Peyer's patch (tissue), 4 donors: ENCODE measurements at regions not wholly inside any gene's neighbourhood (a gene's known extent, or its start where the extent isn't known, plus 50 kb on each side); places are given as distances from the start of the nearest gene placed in this dataset.

Experiments
- DNase-seq, 3 donors: peaks; one replicate each; pipeline ENCODE4 v3.0.0-alpha.2; 2017 to 2019
- H3K27ac ChIP-seq, 4 donors: fragments of 200-600 bp; sonication (generic); one replicate each; pipeline ENCODE4 v1.5.1; 2016 to 2019
- H3K27me3 ChIP-seq, 2 donors: fragments of 200-600 bp; sonication (generic); one replicate each; pipeline ENCODE4 v1.5.1; 2019
- H3K36me3 ChIP-seq, 3 donors: fragments of 200-600 bp; sonication (generic); one replicate each; pipeline ENCODE4 v1.5.1; 2016 to 2019
- H3K4me1 ChIP-seq, 4 donors: fragments of 200-600 bp; sonication (generic); one replicate each; pipeline ENCODE4 v1.5.1; 2016 to 2019
- H3K4me3 ChIP-seq, 4 donors: fragments of 200-600 bp; sonication (generic); 1 replicate in 3 of 4; 2 replicates in 1 of 4; pipeline ENCODE4 v1.5.1; 2016 to 2019; ENCODE audit warnings: mild to moderate bottlenecking in 1 of 4
- H3K9me3 ChIP-seq, 4 donors: fragments of 200-600 bp; sonication (generic); one replicate each; pipeline ENCODE4 v1.5.1; 2016 to 2019; ENCODE audit warnings: mild to moderate bottlenecking in 1 of 4
- POLR2A ChIP-seq, 2 donors: fragments of 450-650 bp; IDR thresholded peaks; one replicate each; pipeline ENCODE4 v1.5.1; 2017; ENCODE audit warnings: antibody characterized with exemption in 2 of 2, mild to moderate bottlenecking in 2 of 2, moderate library complexity in 2 of 2
- TF ChIP-seq, protein P1 (sequence below), 6 experiments: fragments of 450-650 bp in 4 of 6; fragments of 200-600 bp in 2 of 6; sonication (generic) in 1 of 6; IDR thresholded peaks; one replicate each; pipeline ENCODE4 v1.5.1; 2017 to 2019; ENCODE audit warnings: antibody characterized with exemption in 6 of 6, mild to moderate bottlenecking in 3 of 6, moderate library complexity in 1 of 6

DNA sequence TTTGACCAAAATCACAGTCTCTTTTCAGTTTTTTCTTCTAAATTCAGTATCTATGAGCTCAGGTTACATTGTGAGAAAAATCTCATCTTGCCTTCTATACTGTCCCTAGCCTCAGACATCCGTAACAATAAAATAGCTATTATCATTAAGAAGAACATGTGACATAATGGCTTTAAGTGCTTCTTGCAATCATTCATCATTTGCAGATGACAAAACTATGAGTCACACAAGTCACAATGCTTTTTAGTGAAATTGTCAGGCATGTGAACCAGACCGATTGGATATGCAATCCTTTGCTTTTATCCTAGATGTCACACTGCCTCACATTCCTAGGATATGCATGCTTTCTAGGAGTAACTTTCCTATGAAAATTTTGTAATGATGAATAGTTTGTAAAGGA, 313.1 kb downstream of the SLC6A15 start:
- Histone ChIP-seq H3K4me1 (no peaks in the 10 kb centered on the region), H3K9me3 (no peaks in the 10 kb centered on the region), H3K36me3 (no peaks in the 10 kb centered on the region), H3K27ac (no peak overlapping the region), H3K4me3 (no peak overlapping the region), H3K27me3 (no peaks in the 10 kb centered on the region)
- no peak for DNase-seq
- no peak for TF ChIP-seq POLR2A (IDR thresholded peaks at IDR 0.05)
- TF ChIP-seq, protein P1, sequence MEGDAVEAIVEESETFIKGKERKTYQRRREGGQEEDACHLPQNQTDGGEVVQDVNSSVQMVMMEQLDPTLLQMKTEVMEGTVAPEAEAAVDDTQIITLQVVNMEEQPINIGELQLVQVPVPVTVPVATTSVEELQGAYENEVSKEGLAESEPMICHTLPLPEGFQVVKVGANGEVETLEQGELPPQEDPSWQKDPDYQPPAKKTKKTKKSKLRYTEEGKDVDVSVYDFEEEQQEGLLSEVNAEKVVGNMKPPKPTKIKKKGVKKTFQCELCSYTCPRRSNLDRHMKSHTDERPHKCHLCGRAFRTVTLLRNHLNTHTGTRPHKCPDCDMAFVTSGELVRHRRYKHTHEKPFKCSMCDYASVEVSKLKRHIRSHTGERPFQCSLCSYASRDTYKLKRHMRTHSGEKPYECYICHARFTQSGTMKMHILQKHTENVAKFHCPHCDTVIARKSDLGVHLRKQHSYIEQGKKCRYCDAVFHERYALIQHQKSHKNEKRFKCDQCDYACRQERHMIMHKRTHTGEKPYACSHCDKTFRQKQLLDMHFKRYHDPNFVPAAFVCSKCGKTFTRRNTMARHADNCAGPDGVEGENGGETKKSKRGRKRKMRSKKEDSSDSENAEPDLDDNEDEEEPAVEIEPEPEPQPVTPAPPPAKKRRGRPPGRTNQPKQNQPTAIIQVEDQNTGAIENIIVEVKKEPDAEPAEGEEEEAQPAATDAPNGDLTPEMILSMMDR (IDR thresholded peaks at IDR 0.05), result no peak

- no peak overlapping the region for H3K4me3 ChIP-seq
- no peak overlapping the region for H3K27ac ChIP-seq
- no peak for DNase-seq
- TF ChIP-seq POLR2A (IDR thresholded peaks at IDR 0.05), result no peak
- TF ChIP-seq, protein P1 (IDR thresholded peaks at IDR 0.05), result no peak
- no peaks in the 10 kb centered on the region for H3K36me3 ChIP-seq
- H3K9me3 ChIP-seq, result no peaks in the 10 kb centered on the region
- no peaks in the 10 kb centered on the region for H3K4me1 ChIP-seq
- no peaks in the 10 kb centered on the region for H3K27me3 ChIP-seq
Observed at GRCh38 chr12:84596266-84596665, 316.3 kb downstream of the SLC6A15 start.

DNA sequence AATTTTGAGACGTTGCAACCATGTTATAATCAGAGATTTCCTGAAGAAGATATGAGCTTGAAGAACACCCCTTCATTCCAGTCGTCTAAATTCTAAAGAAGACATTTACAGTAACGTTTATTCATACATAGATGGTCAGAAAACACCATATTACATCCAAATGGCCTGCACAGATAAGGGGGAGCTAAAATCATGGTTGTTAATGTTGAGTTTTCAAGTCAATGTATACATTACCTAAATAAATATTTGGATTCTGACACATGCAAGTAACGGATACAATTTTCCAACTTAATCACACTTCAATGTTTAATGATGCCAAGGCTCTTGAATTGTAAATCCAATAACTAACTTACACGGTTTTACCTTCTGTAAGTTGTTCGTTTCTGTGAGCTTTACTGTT, 318.4 kb downstream of the SLC6A15 start:
- DNase-seq, result no peak
- TF ChIP-seq, protein P1 (IDR thresholded peaks at IDR 0.05), result no peak
- no peak for TF ChIP-seq POLR2A (IDR thresholded peaks at IDR 0.05)

DNA sequence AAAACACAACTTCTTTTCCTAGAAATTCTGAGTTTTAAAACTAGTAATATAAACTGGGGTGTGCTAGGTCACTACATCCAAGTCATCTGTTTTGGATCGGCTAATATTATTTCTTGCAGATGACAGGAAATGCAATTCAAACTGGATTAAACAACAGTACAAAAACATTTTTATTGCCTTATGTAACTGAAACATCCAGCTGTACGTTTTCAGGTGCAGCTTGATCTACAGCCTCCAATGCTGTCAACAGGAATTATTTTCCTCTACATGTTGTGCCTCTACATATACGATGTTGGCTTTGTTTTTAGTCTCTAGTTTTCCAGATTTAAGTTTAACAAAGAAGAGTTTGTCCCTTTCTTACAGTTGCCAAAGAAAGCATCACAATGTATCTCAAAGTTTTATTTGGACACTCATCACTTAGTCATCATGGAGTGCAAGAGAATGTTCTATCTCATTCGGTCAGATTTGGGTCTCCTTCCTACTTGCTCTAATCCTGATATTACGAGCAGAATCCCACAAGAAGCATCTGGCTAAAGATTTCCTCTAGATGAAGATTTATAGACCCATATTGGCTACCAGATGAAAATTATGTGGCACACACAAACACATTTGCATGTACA, 326.7 kb downstream of the SLC6A15 start:
- H3K4me3 ChIP-seq, result no peak overlapping the region
- no peak for DNase-seq
- H3K4me1 ChIP-seq, result no peaks in the 10 kb centered on the region
- TF ChIP-seq, protein P1 (IDR thresholded peaks at IDR 0.05), result no peak
- TF ChIP-seq POLR2A (IDR thresholded peaks at IDR 0.05), result no peak
- no peaks in the 10 kb centered on the region for H3K36me3 ChIP-seq
- no peaks in the 10 kb centered on the region for H3K9me3 ChIP-seq
- H3K27me3 ChIP-seq, result no peaks in the 10 kb centered on the region
- no peak overlapping the region for H3K27ac ChIP-seq

More for the DNA sequence above, 318.4 kb downstream of the SLC6A15 start:
- Histone ChIP-seq H3K9me3 (no peaks in the 10 kb centered on the region), H3K27ac (no peak overlapping the region), H3K4me1 (no peaks in the 10 kb centered on the region), H3K36me3 (no peaks in the 10 kb centered on the region), H3K4me3 (no peak overlapping the region), H3K27me3 (no peaks in the 10 kb centered on the region)

GRCh38 chr12:84572196-84572595, 340.4 kb downstream of the SLC6A15 start:
- no peak overlapping the region for H3K27ac ChIP-seq
- no peak overlapping the region for H3K4me3 ChIP-seq
- no peaks in the 10 kb centered on the region for H3K27me3 ChIP-seq

More at GRCh38 chr12:84572196-84572595, 340.4 kb downstream of the SLC6A15 start:
- no peaks in the 10 kb centered on the region for H3K4me1 ChIP-seq
- no peaks in the 10 kb centered on the region for H3K9me3 ChIP-seq
- H3K36me3 ChIP-seq, result no peaks in the 10 kb centered on the region
- no peak for DNase-seq
- TF ChIP-seq POLR2A (IDR thresholded peaks at IDR 0.05), result no peak
- TF ChIP-seq, protein P1 (IDR thresholded peaks at IDR 0.05), result no peak
